Stimulated activated CD8-positive, alpha-beta memory T cell treated with anti-CD3 and anti-CD28 coated beads, Interleukin-4, amount 100 ng/mL, for 48 hours (primary cell): ENCODE measurements at regions not wholly inside any gene's neighbourhood (a gene's known extent, or its start where the extent isn't known, plus 50 kb on each side); places are given as distances from the start of the nearest gene placed in this dataset.

Experiments used
- DNase-seq: peaks from one replicate; pipeline ENCODE4 v3.0.0-alpha.2; 2020

DNA sequence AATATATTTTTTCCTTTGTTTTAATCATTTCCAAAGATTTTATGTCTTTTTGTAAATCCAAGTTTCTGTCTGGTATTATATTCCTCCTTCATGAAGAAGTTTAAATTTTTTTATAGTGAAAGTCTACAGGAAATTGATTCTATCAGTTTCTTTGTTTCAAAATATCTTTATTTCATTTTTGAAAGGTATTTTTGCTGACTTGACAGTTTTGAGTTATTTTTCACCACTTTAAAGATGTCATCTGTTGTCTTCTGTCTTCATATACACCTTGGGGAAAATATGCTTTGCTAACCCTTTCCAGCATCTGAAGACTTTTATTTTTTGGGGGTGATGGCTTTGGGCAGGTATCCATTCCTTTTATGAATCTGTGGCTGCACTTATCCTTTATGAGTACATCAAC, 164.4 kb upstream of the EPHA5 start:
- no peak for DNase-seq

DNA sequence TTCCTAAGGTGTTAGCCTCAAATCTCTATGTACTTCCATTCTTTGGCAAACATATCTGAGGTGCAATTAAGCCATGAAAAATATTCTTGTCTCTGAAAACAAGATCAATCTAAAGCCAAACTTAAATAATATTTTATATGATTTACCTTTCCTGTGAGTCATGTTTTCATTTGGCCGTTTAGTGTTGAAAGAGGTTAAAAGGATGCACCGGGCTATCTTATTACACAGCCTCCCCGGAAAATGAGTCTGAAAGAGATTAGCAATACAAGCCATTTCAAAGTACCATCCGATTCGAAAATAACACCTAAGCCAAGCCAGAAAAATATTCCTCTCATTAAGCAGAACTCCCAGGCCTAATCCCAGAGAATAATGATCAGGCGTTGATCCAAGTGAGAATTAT, 161.5 kb upstream of the EPHA5 start:
- DNase-seq = no peak

DNA sequence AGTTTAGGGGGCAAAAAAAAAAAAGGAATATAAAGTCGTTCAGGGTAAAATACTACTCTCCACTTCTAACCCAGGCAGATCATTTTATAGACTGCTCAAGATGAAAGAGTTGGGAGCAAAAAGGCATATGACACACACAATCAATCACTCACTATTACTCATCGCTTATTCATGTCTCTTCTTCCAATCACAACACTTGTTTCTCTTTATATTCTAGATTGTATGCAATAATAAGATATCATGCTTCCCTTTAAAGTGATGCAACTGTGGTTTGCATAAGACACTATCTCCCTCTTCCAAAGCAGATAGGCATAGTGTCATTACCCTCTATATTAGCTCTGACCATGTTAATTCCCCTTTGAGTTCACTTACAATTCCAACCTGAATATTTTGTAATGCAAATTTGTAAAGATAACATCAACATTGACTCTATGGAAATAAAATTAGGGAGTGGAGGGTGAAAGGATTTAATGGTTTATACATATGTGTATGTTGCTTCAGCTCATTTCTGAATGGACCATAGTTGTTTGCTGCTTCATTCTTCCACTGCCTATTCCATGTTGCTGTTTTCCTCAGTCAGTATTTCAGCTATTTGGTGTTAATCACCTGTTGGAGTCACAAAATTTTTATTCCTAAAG, 154.9 kb upstream of the EPHA5 start:
- DNase-seq = no peak

DNA sequence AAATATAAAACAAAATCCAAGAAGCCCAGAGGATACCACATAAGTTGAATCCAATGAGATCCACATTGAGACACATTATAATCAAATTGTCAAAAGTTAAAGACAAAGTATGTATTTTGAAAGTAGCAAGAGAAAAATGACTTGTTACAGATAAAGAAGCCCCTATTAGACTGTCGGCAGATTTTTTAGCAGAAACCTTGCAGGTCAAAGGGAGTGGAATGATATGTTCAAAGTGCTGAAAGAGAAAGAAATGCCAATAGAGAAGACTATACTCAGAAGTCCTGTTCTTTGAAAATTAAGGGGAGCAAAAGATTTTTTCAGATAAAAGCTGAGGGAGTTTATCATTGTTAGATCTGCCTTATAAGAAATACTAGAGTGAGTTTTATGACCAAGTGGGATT, 148.9 kb upstream of the EPHA5 start:
- no peak for DNase-seq

DNA sequence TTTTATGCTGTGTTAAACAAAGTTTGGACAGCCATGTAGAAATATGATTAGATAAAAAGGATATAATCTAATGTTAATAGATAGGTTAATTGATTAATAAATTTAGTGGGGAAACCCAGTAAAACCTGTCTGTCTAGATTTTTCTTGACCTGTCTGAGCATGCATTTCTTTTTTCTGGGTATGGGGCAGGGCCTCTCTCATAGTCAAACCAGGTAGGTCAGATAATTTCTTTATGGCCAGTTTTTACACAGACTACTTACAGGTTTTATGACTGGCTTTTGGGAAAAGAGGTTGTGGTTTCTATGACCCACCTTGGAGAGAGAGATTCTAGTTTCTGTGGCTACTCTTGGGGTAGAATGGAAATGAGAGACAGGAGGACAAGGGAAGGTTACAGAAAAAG, 135.6 kb upstream of the EPHA5 start:
- no peak for DNase-seq

DNA sequence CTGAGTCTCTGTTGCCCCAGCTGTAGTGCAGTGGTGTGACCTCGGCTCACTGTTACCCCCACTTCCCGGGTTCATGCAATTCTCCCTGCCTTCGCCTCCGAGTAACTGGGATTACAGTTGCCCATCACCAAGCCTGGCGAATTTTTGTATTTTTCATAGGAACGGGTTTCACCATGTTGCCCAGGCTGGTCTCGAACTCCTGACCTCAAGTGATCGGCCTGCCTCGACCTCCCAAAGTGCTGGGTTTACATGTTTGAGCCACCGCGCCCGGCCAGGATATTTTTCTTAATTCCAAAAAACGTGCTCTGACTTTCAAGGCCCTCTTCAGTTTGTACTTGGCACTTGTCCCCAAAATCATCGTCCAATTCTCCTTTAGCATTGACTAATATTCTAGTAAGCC, 129.2 kb upstream of the EPHA5 start:
- no peak for DNase-seq

DNA sequence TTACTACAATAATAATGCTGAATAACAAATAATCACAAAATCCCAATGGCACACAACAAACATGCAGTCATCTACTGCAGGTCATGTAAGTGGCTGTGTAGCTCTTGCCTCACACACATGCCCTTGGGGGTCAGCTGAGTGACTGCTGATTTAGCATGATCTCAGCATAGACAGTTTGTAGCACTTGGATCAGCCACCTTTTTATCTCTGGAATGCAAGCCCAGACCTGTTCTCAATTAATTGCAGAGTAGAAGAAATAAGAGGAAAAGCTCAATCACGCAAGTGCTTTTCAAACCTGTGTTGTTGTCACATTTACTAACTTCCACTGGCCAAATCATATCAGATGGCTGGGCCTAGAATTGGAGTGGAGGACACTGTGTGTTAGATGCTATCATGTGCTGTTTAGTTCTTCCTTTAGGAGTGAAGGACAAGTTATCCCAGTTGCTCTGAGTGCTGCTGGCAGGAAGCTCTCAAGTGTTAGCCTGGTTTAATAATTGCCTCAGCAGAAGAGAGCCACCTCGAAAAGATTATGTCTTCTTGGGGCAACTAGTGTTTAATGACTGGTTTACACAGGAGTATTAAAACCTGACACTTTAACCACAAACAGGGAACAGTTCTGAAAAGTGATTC, 128.3 kb upstream of the EPHA5 start:
- DNase-seq = no peak

DNA sequence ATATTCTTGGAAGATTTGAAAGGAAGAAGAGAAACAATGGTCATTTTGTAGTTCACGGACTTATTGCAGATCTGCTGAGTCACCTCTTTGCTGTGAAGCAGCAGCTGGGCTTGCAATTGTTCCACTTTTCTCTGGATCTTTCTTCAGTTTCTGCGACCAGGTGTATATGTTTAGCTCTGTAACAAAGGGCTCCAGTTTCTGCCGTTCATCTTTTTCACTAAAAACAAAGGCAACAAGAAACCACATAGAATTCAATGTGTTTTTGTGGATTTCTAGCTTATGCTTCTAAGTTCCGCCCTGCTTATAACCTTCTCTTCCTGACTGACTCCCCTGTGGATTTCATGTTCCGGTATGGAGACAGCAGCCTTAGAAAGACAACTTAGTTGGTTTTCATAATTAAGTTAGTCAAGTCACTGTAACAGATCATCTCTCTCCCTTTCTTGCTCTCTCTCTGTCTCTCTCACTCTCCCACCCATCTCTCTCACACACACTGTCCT, 121.6 kb upstream of the EPHA5 start:
- no peak for DNase-seq

DNA sequence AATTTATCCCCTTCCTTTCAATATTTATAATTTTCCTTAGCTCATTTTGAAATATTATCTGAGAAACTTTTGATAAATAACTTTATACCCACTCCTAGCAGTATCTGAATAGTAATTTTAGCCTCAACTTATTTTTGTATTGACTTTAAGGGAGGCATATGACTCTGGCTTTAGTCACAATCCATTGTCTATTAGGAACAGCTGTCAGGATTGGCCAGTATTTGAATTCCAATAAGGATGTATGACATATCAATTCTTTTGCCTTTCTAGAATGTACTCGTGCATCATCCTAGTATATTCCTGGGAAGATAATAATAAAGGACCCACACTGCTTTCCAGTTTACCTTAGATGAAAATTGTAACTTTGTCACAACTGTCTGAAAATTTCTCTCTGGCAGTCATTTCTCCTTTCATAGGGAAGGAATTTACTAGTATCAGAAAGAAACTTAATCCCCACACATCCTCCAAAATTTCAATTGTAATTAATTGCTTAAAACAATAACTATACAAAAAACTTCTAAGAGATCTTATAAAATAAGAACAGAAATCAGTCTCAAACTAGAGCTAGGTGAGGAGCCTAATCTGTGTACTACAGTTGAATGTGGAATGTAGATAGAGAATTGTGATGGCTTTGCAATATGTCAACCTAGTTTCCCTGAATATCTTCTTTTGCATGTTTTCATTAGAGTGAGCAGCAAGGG, 121.0 kb upstream of the EPHA5 start:
- no peak for DNase-seq

DNA sequence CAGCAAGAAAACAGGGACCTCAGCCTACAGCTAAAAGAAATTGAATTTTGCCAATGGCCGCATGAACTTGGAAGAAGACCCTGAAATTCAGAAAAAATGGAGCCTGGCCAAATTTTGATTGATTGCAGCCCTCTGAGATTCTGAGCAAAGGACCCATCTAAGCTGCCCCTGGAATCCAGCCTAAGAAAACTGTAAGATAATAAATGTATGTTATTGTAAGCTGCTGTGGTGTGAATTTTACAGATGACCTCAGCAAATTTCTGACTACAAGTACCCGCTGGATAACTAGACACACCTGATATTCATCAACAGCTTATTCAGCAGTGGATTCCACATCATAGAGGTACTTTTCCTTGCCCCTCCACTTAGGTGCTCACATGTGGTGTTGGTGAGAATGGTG, 119.5 kb upstream of the EPHA5 start:
- no peak for DNase-seq

DNA sequence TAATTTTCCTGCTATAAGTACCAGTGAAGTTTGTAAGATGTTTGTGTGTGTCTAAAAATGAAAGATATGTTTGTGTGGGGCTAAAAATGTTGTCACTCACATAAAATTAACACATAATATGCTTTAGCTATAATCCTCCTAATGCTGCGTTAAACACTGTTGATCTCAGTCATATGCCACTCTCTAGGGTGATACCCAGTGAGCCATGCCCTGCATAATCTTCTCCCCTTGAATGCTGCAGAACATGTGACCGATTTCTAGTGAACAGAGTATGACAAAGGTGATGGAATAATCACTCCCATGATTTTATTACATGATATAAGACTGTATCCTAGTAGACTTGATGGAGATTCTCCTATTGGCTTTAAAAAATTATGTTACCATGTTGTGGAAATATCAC, 119.1 kb upstream of the EPHA5 start:
- no peak for DNase-seq

DNA sequence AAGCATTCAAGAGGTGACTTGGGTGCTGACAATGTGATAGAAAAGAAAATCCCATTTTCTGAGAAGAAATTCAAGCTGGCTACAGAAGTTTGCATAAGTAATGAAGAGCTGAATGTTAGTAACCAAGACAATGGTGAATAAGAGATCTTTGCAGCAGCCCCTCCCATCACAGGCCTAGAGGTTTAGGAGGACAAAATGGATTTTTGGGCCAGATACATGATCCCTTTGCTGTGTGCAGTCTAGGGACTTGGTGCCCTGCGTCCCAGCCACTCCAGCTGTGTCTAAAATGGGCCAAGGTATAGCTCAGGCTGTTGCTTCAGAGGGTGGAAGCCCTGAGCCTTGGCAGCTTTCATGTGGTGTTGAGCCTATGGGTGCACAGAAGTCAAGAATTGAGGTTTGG, 107.0 kb upstream of the EPHA5 start:
- no peak for DNase-seq

DNA sequence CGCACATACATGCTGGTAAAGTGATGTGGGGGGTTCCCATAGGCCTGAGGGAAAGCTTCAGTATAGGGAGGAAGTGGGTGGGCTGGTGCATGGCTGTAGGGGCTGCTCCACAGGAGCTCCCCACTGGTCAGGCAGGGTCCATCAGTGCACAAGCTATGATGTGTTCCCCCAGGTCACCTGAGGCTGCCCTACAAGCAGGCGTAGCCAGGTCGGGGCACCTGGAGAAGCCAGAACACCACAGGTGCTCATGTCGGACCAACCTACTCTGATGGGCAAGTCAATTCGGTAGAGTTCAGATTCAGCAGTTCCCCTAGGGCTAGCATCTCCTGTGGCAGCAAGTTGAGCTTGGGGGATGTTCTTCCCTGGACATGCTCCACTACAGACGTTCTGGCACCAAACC, 103.3 kb upstream of the EPHA5 start:
- no peak for DNase-seq

DNA sequence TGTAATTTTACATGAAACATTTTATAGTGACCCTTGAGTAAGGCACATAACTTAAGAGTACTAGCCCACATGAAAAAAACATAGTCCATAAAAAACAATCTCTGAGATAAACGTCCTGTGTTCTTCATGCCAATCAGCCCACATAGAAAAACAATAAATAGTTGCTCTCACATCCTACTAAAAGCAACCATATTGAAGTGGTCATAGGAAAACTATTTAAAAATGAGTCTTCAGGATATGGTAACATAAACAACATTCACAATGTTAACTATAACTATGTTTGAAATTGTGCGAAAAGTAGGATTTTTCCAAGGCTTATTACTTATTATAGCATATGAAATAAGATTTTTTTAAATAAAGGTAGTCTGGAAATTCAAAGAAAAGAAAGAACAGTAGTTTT, 77.1 kb upstream of the EPHA5 start:
- no peak for DNase-seq

DNA sequence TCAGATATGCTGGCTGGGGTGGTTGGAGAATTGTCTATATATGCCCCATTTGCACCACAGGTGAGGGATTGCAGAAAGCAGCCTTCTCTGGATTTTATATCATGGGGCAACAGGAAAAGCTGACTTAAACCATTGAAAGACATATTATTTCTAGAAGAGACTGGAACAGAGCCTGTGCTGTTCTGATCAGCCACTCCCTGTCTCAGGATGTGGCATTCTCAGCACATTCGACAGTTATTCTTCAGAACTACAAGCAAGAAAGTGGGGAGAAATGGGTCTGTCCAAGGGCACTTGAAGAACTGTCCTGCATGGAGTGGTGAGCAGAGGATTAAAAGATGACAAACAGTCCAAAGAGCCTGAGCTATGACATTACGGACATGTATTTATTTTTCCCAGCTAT, 67.8 kb upstream of the EPHA5 start:
- no peak for DNase-seq

DNA sequence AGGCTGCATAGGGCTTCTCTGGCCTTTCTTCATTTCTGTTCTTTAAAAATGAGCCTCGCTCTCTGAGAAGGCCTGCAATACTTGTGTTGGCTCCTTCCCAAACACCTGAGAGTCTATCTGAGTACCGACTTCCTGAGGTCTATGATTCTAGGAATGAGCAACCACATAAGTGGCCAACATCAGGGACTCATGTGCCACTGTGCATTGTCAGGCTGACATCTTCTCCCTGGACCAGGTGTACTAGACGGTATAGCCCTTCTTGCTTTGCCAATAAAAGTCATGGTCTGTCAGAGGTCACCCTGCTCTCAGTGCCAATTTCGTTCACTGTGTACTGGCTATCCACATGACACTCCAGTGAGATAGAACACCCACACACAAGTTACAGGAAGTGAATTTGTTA, 67.4 kb upstream of the EPHA5 start:
- DNase-seq = no peak

DNA sequence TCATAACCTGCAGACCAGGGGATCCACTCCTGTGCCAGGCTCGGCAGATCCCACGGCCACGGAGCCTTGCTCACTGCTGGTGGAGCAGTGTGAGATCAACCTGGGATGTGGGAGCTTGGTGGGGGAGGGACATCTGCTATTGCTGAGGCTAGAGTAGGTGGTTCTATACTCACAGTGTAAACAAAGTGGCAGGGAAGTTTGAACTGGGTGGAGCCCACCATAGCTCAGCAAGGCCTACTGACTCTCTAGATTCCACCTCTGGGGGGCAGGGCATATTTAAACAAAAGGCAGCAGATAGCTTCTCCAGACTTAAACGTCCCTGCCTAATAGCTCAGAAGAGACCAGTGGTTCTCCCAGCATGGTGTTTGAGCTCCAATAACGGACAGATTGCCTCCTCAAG, 54.7 kb upstream of the EPHA5 start:
- no peak for DNase-seq
